Mucosa of descending colon (tissue), 3 donors: ENCODE measurements at regions not wholly inside any gene's neighbourhood (a gene's known extent, or its start where the extent isn't known, plus 50 kb on each side); places are given as distances from the start of the nearest gene placed in this dataset.
"Not testable (repeated sequence)": the region's sequence is repeated elsewhere in the genome, so short reads cannot be mapped to it uniquely, and the experiment has no call there.

Experiments used
- ATAC-seq: fragments of 200-7000 bp; cut with Tn5 transposase; one replicate; pipeline ENCODE4 v1.9.1; 2020; ENCODE audit warnings: mild to moderate bottlenecking, moderate library complexity
- DNase-seq, 3 donors: peaks; one replicate each; pipeline ENCODE4 v3.0.0-alpha.2; 2020
- H3K36me3 ChIP-seq: fragments of 200-600 bp; one replicate; pipeline ENCODE4 v1.8.0; 2021; ENCODE audit warnings: low read depth, mild to moderate bottlenecking
- H3K4me1 ChIP-seq: fragments of 200-600 bp; one replicate; pipeline ENCODE4 v1.8.0; 2021; ENCODE audit warnings: low read depth, mild to moderate bottlenecking
- H3K4me3 ChIP-seq: fragments of 200-600 bp; one replicate; pipeline ENCODE4 v1.8.0; 2021; ENCODE audit warnings: mild to moderate bottlenecking
- H3K9me3 ChIP-seq: fragments of 200-600 bp; one replicate; pipeline ENCODE4 v1.8.0; 2021; ENCODE audit warnings: mild to moderate bottlenecking
- CTCF ChIP-seq: fragments of 200-600 bp; IDR thresholded peaks from one replicate; pipeline ENCODE4 v1.8.0; 2022; ENCODE audit warnings: antibody characterized with exemption, mild to moderate bottlenecking
- intact Hi-C, 2 donors: fragments of 100-400 bp; cut with DNase I in 1 of 2; cut with micrococcal nuclease in 1 of 2; formaldehyde crosslinking; loops; one replicate each; pipeline versions ENCODE4 v1.11.0 to v1.11.1; 2022; cut with DNase I, micrococcal nuclease
- donor health status: DM: no; HTN: no; CAD: no; lungs with moderate emphysema.
- donor health status: DM: no; HTN: no; CAD: no.
- donor health status: DM: no; HTN: yes; CAD: no.

- ATAC-seq: no peak
- intact Hi-C loops: no loop called here
- TF ChIP-seq CTCF: no peak
- DNase-seq: no peak
- H3K4me1 ChIP-seq: no peaks in the 10 kb centered on the region
- H3K36me3 ChIP-seq: no peaks in the 10 kb centered on the region
- peaks cover 4% of the 10 kb centered on the region for H3K9me3 ChIP-seq
- no peak overlapping the region for H3K4me3 ChIP-seq
Observed at GRCh38 chr10:23768281-23768680, 329.4 kb downstream of the OTUD1 start.

GRCh38 chr10:23777153-23777552 lies 338.3 kb downstream of the OTUD1 start:
- TF ChIP-seq CTCF: no peak
- no peak for DNase-seq
- no peak overlapping the region for H3K4me3 ChIP-seq
- no peaks in the 10 kb centered on the region for H3K36me3 ChIP-seq
- no peaks in the 10 kb centered on the region for H3K9me3 ChIP-seq
- intact Hi-C loops: no loop called here
- no peaks in the 10 kb centered on the region for H3K4me1 ChIP-seq
- ATAC-seq: no peak

- no peaks in the 10 kb centered on the region for H3K36me3 ChIP-seq
- ATAC-seq (no peak), DNase-seq (no peak)
- TF ChIP-seq CTCF: no peak
- H3K4me3 ChIP-seq: no peak overlapping the region
- intact Hi-C loops: no loop called here
- no peaks in the 10 kb centered on the region for H3K4me1 ChIP-seq
- no peaks in the 10 kb centered on the region for H3K9me3 ChIP-seq
Observed at GRCh38 chr10:23779301-23779700, 340.4 kb downstream of the OTUD1 start.

- Histone ChIP-seq H3K36me3 (no peaks in the 10 kb centered on the region), H3K9me3 (no peaks in the 10 kb centered on the region), H3K4me3 (no peak overlapping the region), H3K4me1 (no peaks in the 10 kb centered on the region)
- intact Hi-C loops: no loop called here
- DNase-seq (no peak), ATAC-seq (no peak)
- no peak for TF ChIP-seq CTCF
Observed at GRCh38 chr10:23780331-23780730, 341.5 kb downstream of the OTUD1 start.

GRCh38 chr10:23786594-23786993 lies 347.7 kb downstream of the OTUD1 start:
- no peak for TF ChIP-seq CTCF
- no peaks in the 10 kb centered on the region for H3K36me3 ChIP-seq
- intact Hi-C loops: no loop called here
- no peaks in the 10 kb centered on the region for H3K9me3 ChIP-seq
- no peak overlapping the region for H3K4me3 ChIP-seq
- ATAC-seq: no peak
- no peak for DNase-seq
- H3K4me1 ChIP-seq: no peaks in the 10 kb centered on the region

- Histone ChIP-seq H3K4me3 (no peak overlapping the region), H3K4me1 (no peaks in the 10 kb centered on the region), H3K36me3 (no peaks in the 10 kb centered on the region), H3K9me3 (no peaks in the 10 kb centered on the region)
- no peak for TF ChIP-seq CTCF
- no peak for ATAC-seq
- no peak for DNase-seq
- intact Hi-C loops: no loop called here
Observed at GRCh38 chr10:23793577-23793976, 354.7 kb downstream of the OTUD1 start.

GRCh38 chr10:23797452-23797851 lies 358.6 kb downstream of the OTUD1 start:
- H3K36me3 ChIP-seq, intact Hi-C loops, H3K4me1 ChIP-seq, DNase-seq, ATAC-seq, H3K9me3 ChIP-seq, H3K4me3 ChIP-seq: not testable (repeated sequence)
